ENCODE measurements at regions not wholly inside any gene's neighbourhood (a gene's known extent, or its start where the extent isn't known, plus 50 kb on each side); places are given as distances from the start of the nearest gene placed in this dataset.
A peak's percentile ranks its signal among the peaks of the same experiment; 100 is the strongest.

DNA sequence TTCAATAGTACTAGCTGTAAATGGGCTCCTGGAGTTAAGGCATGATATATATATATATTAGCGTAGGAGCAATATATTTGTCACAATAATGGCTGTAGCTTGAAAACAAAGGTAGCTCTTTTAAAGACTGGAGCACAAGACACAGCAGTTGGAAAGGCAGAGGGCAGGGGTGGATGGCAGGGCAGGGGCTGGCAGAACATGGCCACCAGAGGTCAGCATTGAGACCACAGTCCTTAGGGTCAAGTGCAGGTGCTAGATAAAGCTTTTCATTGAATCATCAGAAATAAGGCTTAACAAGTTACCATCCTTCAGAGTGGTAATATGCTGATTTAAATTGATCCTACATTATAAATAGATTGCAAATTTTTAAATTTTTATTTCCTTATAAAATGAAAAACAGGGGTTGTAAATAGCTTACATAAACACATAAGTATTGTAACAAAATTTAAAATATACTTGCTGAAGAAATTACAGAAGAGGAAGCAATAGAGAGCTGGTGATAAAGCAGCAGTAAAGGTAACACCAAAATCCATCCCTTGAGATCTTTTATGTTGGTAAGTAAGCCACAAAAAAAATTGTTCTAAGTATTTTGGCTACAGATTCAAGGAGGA is 161.2 kb upstream of the PIEZO2 start:
- Mint-ChIP-seq H3K27me3 (no peaks in the 10 kb centered on the region), H3K9me3 (no peaks in the 10 kb centered on the region), H3K36me3 (ENCODE audit: low read depth) (no peaks in the 10 kb centered on the region), H3K4me1 (ENCODE audit: low read depth) (no peaks in the 10 kb centered on the region), H3K27ac (no peak overlapping the region), H3K4me3 (no peak overlapping the region)
- ATAC-seq (no peak), DNase-seq (peak; percentile 51)
- POLR2A ChIA-PET, result no interaction called here
- intact Hi-C loops (cut with micrococcal nuclease), result no loop called here
- CTCF ChIA-PET, result interaction anchor here (0.5 to 3.6 kb wide), 17 partner anchors 11 to 1150 kb away, joined by 3 to 18 read pairs (median 4); no protein-coding TSS in a partner anchor
- TF ChIP-seq, protein P1, sequence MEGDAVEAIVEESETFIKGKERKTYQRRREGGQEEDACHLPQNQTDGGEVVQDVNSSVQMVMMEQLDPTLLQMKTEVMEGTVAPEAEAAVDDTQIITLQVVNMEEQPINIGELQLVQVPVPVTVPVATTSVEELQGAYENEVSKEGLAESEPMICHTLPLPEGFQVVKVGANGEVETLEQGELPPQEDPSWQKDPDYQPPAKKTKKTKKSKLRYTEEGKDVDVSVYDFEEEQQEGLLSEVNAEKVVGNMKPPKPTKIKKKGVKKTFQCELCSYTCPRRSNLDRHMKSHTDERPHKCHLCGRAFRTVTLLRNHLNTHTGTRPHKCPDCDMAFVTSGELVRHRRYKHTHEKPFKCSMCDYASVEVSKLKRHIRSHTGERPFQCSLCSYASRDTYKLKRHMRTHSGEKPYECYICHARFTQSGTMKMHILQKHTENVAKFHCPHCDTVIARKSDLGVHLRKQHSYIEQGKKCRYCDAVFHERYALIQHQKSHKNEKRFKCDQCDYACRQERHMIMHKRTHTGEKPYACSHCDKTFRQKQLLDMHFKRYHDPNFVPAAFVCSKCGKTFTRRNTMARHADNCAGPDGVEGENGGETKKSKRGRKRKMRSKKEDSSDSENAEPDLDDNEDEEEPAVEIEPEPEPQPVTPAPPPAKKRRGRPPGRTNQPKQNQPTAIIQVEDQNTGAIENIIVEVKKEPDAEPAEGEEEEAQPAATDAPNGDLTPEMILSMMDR (IDR thresholded peaks at IDR 0.05), result peak; percentile 56

DNA sequence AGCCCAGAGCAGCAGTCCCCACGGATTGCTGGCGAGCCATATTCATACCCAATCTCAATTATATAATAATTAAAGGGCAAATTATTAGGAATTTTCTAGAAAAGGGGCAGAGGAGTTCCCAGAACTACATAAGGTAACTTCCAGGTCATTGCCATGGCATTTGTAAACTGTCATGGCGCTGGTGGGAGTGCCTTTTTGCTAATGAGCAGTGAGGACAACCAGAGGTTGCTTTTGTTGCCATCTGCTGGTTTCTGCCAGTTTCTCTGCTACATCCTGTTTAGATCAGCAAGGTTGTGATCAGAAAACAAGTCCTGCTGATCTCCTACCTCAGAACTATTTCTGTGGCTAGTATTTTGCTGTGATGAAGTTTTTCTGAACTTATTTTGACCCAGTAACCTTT is 159.8 kb upstream of the PIEZO2 start:
- TF ChIP-seq, protein P1 (IDR thresholded peaks at IDR 0.05), result no peak
- H3K4me3 Mint-ChIP-seq, result no peak overlapping the region
- no peaks in the 10 kb centered on the region for H3K36me3 Mint-ChIP-seq (ENCODE audit: low read depth)
- no peaks in the 10 kb centered on the region for H3K4me1 Mint-ChIP-seq (ENCODE audit: low read depth)
- DNase-seq, result no peak
- no peaks in the 10 kb centered on the region for H3K27me3 Mint-ChIP-seq
- intact Hi-C loops (cut with micrococcal nuclease), result no loop called here
- H3K9me3 Mint-ChIP-seq, result no peaks in the 10 kb centered on the region
- ChIA-PET POLR2A (no interaction called here), CTCF (interaction anchor here (1.0 kb wide), 1 partner anchor 244 kb away, joined by 3 read pairs; no protein-coding TSS in a partner anchor)
- no peak overlapping the region for H3K27ac Mint-ChIP-seq
- ATAC-seq, result no peak

GRCh38 chr18:11308499-11308898 is 159.1 kb upstream of the PIEZO2 start:
- peak; percentile 58 for ATAC-seq
- peaks cover 2% of the 10 kb centered on the region for H3K9me3 Mint-ChIP-seq
- no peak for DNase-seq
- H3K36me3 Mint-ChIP-seq (ENCODE audit: low read depth), result no peaks in the 10 kb centered on the region
- ChIA-PET POLR2A (no interaction called here), CTCF (interaction anchor here (1.0 to 1.9 kb wide), 2 partner anchors 10 to 244 kb away, joined by 3 to 5 read pairs; no protein-coding TSS in a partner anchor)
- no peak overlapping the region for H3K27ac Mint-ChIP-seq
- H3K4me3 Mint-ChIP-seq, result no peak overlapping the region
- no peaks in the 10 kb centered on the region for H3K4me1 Mint-ChIP-seq (ENCODE audit: low read depth)
- TF ChIP-seq, protein P1 (IDR thresholded peaks at IDR 0.05), result no peak
- intact Hi-C loops (cut with micrococcal nuclease), result no loop called here
- no peaks in the 10 kb centered on the region for H3K27me3 Mint-ChIP-seq

DNA sequence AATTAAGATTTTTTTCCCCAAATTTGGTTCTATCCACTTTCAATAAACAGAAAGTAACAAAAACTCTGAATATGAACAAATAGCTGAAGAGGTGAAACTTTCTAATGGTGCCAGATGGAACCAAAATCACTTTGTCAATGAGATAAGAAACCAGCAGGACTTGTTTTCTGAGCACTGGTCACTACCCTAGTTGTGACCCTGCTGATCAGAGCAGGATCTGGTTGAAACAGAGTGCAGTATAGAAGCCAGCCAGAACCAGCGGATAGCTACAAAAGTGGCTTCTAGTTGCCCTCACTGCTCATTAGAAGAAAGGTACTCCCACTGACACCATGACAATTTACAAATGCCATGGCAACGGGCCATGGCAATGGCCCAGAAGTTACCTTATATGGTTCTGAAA is 158.3 kb upstream of the PIEZO2 start:
- no peak for ATAC-seq
- Mint-ChIP-seq H3K36me3 (ENCODE audit: low read depth) (no peaks in the 10 kb centered on the region), H3K27ac (no peak overlapping the region), H3K4me1 (ENCODE audit: low read depth) (no peaks in the 10 kb centered on the region), H3K9me3 (peaks cover 5% of the 10 kb centered on the region), H3K27me3 (no peaks in the 10 kb centered on the region), H3K4me3 (no peak overlapping the region)
- TF ChIP-seq, protein P1 (IDR thresholded peaks at IDR 0.05), result no peak
- ChIA-PET CTCF (interaction anchor here (1.9 kb wide), 1 partner anchor 9 kb away, joined by 5 read pairs; no protein-coding TSS in a partner anchor), POLR2A (no interaction called here)
- DNase-seq, result no peak
- intact Hi-C loops (cut with micrococcal nuclease), result no loop called here

DNA sequence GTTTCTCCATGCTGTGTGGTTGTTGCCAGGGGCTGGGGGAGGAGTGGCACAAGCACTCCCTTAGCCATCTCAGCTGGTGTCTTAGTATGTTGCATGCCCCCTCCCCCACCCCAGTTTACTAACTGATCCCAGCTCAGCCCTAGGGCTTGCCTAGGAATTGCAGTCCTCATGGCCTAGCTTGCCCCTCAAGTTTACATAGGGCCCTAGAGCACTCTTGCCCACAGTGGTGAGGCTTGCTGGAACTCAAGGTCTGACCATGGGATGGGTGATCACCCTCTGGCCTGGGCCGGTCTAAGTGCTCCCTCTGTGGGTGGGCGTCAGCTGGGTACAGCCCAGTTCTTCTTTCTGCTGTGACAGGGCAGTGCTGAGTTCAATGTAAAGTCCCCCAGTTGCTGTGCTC is 156.1 kb upstream of the PIEZO2 start:
- Mint-ChIP-seq H3K27me3 (no peaks in the 10 kb centered on the region), H3K4me1 (ENCODE audit: low read depth) (no peaks in the 10 kb centered on the region), H3K4me3 (no peak overlapping the region), H3K36me3 (ENCODE audit: low read depth) (no peaks in the 10 kb centered on the region), H3K27ac (no peak overlapping the region), H3K9me3 (peaks cover 11% of the 10 kb centered on the region)
- DNase-seq (no peak), ATAC-seq (no peak)
- TF ChIP-seq, protein P1 (IDR thresholded peaks at IDR 0.05), result no peak
- POLR2A ChIA-PET, result no interaction called here
- CTCF ChIA-PET, result no interaction called here
- intact Hi-C loops (cut with micrococcal nuclease), result no loop called here
